AG08395 (cell line): ENCODE measurements at regions not wholly inside any gene's neighbourhood (a gene's known extent, or its start where the extent isn't known, plus 50 kb on each side); places are given as distances from the start of the nearest gene placed in this dataset.
"Not testable (repeated sequence)": the region's sequence is repeated elsewhere in the genome, so short reads cannot be mapped to it uniquely, and the experiment has no call there.

Source experiments
- DNase-seq: peaks from one replicate; pipeline ENCODE4 v3.0.0; 2012; ENCODE audit warnings: mixed read lengths, low spot score

GRCh38 chr6:105881608-105882007, 204.5 kb upstream of the PRDM1 start:
- no peak for DNase-seq

GRCh38 chr6:105880030-105880492, 206.1 kb upstream of the PRDM1 start:
- no peak for DNase-seq

GRCh38 chr6:105879146-105879545, 207.0 kb upstream of the PRDM1 start:
- no peak for DNase-seq

GRCh38 chr6:105875974-105876640, 210.0 kb upstream of the PRDM1 start:
- DNase-seq, result no peak

GRCh38 chr6:105874835-105875626, 211.1 kb upstream of the PRDM1 start:
- DNase-seq, result no peak

GRCh38 chr6:105873799-105874198, 212.3 kb upstream of the PRDM1 start:
- no peak for DNase-seq

GRCh38 chr6:105873211-105873704, 212.9 kb upstream of the PRDM1 start:
- DNase-seq, result no peak

GRCh38 chr6:105872249-105872648, 213.9 kb upstream of the PRDM1 start:
- no peak for DNase-seq

- DNase-seq, result no peak
Observed at GRCh38 chr6:105871542-105871941, 214.6 kb upstream of the PRDM1 start.

- DNase-seq, result no peak
Observed at GRCh38 chr6:105869835-105870440, 216.2 kb upstream of the PRDM1 start.

- no peak for DNase-seq
Observed at GRCh38 chr6:105868823-105869460, 217.2 kb upstream of the PRDM1 start.

GRCh38 chr6:105867821-105868220, 218.3 kb upstream of the PRDM1 start:
- DNase-seq, result no peak

- no peak for DNase-seq
Observed at GRCh38 chr6:105867277-105867676, 218.9 kb upstream of the PRDM1 start.

GRCh38 chr6:105862936-105863607, 223.1 kb upstream of the PRDM1 start:
- no peak for DNase-seq

- DNase-seq, result not testable (repeated sequence)
Observed at GRCh38 chr6:105860927-105861326, 225.2 kb upstream of the PRDM1 start.

GRCh38 chr6:105859457-105859856, 226.7 kb upstream of the PRDM1 start:
- no peak for DNase-seq

- not testable (repeated sequence) for DNase-seq
Observed at GRCh38 chr6:105858639-105859038, 227.5 kb upstream of the PRDM1 start.

- no peak for DNase-seq
Observed at GRCh38 chr6:105855433-105855832, 230.7 kb upstream of the PRDM1 start.

- not testable (repeated sequence) for DNase-seq
Observed at GRCh38 chr6:105853979-105854378, 232.2 kb upstream of the PRDM1 start.

- DNase-seq, result no peak
Observed at GRCh38 chr6:105851606-105852005, 234.5 kb upstream of the PRDM1 start.

GRCh38 chr6:105851113-105851580, 235.0 kb upstream of the PRDM1 start:
- DNase-seq, result peak; percentile 62
